ENCODE measurements at regions not wholly inside any gene's neighbourhood (a gene's known extent, or its start where the extent isn't known, plus 50 kb on each side); places are given as distances from the start of the nearest gene placed in this dataset.

- no TSS peak for BruUV-seq (replicated peaks)
- Histone ChIP-seq H3K27ac (ENCODE audit: low read depth, low read length, poor library complexity, severe bottlenecking) (no peak overlapping the region), H2AFZ (ENCODE audit: low read length) (no peak overlapping the region), H3K4me2 (ENCODE audit: low read length) (no peak overlapping the region), H3K36me3 (ENCODE audit: insufficient read depth, low read length) (no peaks in the 10 kb centered on the region), H3K9me2 (ENCODE audit: insufficient read depth, low read length) (no peaks in the 10 kb centered on the region), H3K9me3 (ENCODE audit: low read length) (no peaks in the 10 kb centered on the region), H4K20me1 (ENCODE audit: insufficient read depth, low read length) (no peaks in the 10 kb centered on the region), H3K4me3 (ENCODE audit: low read depth, low read length, poor library complexity, severe bottlenecking) (no peak overlapping the region), H3K79me2 (ENCODE audit: insufficient read depth, low read depth, low read length) (no peaks in the 10 kb centered on the region), H3K4me1 (ENCODE audit: insufficient read depth, low read length, poor library complexity, severe bottlenecking) (no peaks in the 10 kb centered on the region)
- ChIA-PET CTCF (ENCODE audit: unreplicated experiment) (no interaction called here), POLR2A (no interaction called here)
- DNase-seq (ENCODE audit: low spot score), result no peak
- TF ChIP-seq CTCF (conservative IDR thresholded peaks at IDR 0.05; ENCODE audit: low read length) (no peak), EZH2phosphoT487 (IDR thresholded peaks at IDR 0.05; ENCODE audit: borderline replicate concordance, low read depth, low read length) (no peak)
- intact Hi-C loops (cut with micrococcal nuclease; ENCODE audit: unreplicated experiment), result no loop called here
Observed at GRCh38 chr7:20561908-20562307, 53.6 kb upstream of the ABCB5 start.

DNA sequence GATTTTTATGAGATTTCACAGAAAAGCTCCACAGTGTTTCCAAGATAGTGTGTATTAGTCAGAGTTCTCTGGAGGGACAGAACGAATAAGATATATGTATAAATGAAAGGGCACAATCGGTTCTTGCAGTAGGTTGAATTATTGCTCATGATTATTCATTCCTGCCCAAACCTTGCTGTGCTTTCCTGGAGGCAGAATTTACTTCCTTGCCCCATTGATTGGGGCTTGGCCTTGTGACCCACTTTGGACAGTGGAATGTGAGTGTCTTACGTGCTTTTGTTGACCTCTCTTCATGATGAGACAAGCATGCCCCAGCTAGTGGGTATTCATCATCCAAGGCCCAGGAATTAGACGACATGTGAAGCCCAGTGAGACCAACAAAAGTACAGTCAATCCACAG is 53.0 kb upstream of the ABCB5 start:
- BruUV-seq (replicated peaks), result no TSS peak
- no peak for DNase-seq (ENCODE audit: low spot score)
- H3K79me2 ChIP-seq (ENCODE audit: insufficient read depth, low read depth, low read length), result no peaks in the 10 kb centered on the region
- H3K27ac ChIP-seq (ENCODE audit: low read depth, low read length, poor library complexity, severe bottlenecking), result no peak overlapping the region
- no peaks in the 10 kb centered on the region for H3K36me3 ChIP-seq (ENCODE audit: insufficient read depth, low read length)
- ChIA-PET POLR2A (no interaction called here), CTCF (ENCODE audit: unreplicated experiment) (no interaction called here)
- no peak overlapping the region for H2AFZ ChIP-seq (ENCODE audit: low read length)
- TF ChIP-seq EZH2phosphoT487 (IDR thresholded peaks at IDR 0.05; ENCODE audit: borderline replicate concordance, low read depth, low read length) (no peak), CTCF (conservative IDR thresholded peaks at IDR 0.05; ENCODE audit: low read length) (no peak)
- H3K4me1 ChIP-seq (ENCODE audit: insufficient read depth, low read length, poor library complexity, severe bottlenecking), result no peaks in the 10 kb centered on the region
- no peaks in the 10 kb centered on the region for H4K20me1 ChIP-seq (ENCODE audit: insufficient read depth, low read length)
- H3K4me2 ChIP-seq (ENCODE audit: low read length), result no peak overlapping the region
- intact Hi-C loops (cut with micrococcal nuclease; ENCODE audit: unreplicated experiment), result no loop called here
- no peaks in the 10 kb centered on the region for H3K9me3 ChIP-seq (ENCODE audit: low read length)
- H3K4me3 ChIP-seq (ENCODE audit: low read depth, low read length, poor library complexity, severe bottlenecking), result no peak overlapping the region
- H3K9me2 ChIP-seq (ENCODE audit: insufficient read depth, low read length), result no peaks in the 10 kb centered on the region

Data from OCI-LY7 (cell line).